Head of caudate nucleus (tissue), 42 donors: ENCODE measurements at regions not wholly inside any gene's neighbourhood (a gene's known extent, or its start where the extent isn't known, plus 50 kb on each side); places are given as distances from the start of the nearest gene placed in this dataset.

Source experiments
- DNase-seq, 42 donors: peaks; one replicate each; pipeline versions ENCODE4 v3.0.0 to v3.0.0-alpha.2; 2020 to 2021; ENCODE audit warnings: mixed read lengths in 7 of 42
- intact Hi-C: fragments of 100-400 bp; cut with DNase I; formaldehyde crosslinking; loops from one replicate; pipeline ENCODE4 v1.15.0; 2022

DNA sequence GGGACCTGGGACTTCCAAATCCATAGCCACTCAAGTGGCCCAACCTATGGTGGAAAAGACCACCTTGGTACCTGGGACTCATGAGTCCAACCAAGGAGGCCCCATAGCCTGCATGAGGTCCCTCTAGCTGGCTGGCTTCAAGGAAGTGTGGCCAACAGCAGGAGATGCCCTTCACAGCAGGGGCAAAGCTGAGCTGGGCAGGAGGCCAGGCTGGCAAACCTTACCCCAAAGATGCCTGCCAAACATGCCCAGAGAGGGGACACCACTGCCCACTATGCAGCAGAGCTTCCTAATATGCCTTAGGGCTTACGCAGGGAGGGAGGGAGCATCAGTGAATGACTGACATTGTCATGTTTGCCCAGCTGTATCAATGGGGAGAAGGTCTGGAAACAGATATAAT is 188.0 kb upstream of the GLI2 start:
- DNase-seq: no peak
- intact Hi-C loops: no loop called here

DNA sequence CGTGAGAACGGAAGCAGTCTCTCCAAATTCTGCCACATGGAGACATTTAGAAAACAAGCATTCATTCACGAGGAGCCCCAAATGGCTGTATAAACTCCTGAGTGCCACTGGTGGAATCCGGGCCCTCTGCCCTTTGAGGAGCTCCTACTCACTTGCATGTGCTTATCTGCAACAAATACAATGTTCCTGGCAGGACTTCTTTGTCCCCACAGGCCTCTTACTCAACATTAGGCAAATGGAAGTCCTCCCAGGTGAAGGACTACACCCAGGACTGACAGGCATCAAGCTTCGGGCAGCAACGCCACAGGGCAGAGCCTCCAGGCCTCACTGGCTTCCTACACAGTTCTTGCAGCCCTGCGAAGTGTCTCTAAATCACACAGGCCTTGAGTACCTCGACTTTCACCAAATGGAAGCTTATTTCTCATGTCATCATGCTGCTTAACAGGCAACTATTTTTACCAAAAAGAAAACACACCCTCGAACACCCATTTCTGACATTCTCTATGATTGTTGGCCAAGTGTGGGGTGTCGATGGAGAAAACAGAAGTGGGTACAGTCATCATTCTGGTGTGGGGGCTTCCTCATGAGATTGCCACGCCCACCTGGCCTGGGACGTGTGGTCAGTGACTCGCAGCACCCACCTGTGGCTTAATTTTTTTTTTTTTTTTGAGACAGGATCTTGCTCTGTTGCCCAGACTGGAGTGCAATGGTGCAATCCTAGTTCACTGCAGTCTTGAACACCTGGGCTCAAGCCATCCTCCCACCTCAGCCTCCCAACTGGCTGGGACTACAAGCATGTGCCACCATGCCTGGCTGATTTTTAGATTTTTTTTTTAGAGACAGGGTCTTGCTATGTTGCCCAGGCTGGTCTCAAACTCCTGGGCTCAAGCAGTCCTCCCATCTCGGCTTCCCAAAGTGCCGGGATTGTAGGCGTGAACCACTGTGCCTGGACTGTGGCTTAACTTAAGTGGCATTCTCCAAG is 186.8 kb upstream of the GLI2 start:
- intact Hi-C loops: no loop called here
- DNase-seq: no peak

DNA sequence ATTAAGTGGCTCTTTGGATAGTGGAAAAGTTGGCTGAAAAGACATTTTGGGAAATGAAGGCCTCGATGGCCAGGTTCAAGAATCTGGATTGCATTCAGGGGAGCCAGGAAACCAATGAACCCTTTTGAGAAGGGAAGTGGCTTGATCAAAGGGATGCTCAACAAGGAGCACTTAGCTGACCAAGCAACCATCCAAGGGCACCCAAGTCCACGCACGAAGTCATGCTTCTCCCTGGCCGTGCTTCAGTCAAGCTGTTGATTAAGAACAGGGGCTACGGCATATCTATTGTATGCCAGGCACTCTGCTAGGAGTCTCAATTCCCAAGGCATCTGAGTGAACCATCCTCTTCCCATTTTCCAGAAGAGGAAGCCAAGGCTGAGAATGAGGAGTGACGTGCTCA is 185.8 kb upstream of the GLI2 start:
- no peak for DNase-seq
- intact Hi-C loops: no loop called here

DNA sequence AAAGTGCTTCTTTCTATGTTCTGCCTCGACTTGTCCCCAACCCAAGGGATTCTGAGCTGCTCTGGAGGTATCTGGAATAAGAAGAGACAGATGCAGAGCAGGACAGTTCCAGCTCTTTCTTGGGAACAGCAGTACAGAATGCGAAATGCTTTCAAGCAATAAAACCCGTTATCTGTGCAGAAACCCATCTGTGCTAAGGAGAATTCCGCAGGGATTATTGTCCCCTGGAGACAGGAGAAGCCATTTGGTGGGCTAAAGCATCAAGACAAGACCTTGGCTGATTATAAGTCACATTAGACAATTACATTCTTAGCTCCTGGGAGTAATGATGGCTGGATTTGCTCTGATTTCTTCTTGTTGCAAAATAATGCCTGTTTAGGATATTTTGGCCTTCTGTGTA is 185.4 kb upstream of the GLI2 start:
- no peak for DNase-seq
- intact Hi-C loops: no loop called here

DNA sequence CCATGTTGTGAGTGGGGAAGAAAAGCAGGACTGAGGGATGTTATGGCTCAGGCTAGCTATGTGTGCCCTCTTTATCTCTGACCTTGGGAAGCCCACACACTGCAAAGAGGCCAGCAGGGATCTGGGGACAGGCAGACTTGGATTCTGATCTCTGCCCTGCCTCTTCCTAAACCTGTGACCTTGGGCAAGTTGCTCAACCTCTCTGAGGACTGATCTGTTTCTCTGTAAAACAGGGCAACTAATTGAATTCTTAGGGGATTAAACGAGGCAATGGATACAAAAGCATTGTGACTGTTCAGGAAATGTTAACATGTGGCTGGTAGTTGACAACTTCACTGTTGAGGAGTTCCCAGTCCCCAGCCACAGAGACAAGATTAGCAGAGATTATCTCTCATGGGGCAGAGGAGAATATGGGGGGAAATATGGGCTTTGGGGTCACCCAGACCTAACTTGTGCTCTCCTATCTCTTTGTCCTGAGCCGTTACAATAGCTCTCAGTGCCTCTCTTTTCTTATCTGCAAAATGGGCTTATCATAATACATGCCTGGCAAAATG is 184.7 kb upstream of the GLI2 start:
- intact Hi-C loops: no loop called here
- DNase-seq: no peak

DNA sequence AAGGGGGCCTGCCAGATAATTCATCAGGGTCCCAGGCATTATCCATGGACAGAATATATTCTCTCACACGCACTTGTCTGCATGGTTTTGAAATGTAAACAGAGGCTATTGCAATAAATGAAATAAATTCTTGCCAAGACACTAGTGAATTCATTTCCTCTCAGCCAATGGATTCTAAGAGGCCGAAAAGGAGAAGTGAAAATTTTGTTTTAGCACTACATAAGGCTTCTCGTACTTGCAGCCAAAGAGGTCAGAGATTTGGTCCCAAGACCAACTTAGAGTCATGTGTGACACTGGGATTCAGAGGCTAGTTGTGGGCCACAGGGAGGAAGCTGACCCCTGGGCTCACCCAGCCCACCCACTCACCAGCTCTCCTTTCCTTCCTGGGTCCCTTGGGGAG is 184.1 kb upstream of the GLI2 start:
- intact Hi-C loops: no loop called here
- no peak for DNase-seq

DNA sequence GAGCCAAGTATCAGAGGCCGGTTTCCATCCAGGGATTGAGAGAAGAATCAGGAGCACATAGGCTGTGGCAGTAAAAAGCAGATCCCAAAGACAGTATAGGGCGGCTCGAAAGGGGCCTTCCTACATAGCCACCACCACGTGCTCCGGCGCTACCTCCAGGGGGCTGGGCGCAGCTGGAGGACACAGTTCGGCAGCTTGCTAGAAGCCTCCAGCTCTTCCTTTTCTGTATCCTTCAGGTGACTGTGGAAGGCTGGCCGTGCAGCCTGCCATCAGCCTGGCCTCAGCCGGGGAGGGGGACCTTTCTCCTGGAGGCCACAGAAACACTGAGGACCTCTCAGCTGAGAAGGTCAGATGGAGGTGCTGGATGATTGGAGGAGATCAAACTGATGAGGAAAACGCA is 183.6 kb upstream of the GLI2 start:
- intact Hi-C loops: no loop called here
- DNase-seq: no peak

DNA sequence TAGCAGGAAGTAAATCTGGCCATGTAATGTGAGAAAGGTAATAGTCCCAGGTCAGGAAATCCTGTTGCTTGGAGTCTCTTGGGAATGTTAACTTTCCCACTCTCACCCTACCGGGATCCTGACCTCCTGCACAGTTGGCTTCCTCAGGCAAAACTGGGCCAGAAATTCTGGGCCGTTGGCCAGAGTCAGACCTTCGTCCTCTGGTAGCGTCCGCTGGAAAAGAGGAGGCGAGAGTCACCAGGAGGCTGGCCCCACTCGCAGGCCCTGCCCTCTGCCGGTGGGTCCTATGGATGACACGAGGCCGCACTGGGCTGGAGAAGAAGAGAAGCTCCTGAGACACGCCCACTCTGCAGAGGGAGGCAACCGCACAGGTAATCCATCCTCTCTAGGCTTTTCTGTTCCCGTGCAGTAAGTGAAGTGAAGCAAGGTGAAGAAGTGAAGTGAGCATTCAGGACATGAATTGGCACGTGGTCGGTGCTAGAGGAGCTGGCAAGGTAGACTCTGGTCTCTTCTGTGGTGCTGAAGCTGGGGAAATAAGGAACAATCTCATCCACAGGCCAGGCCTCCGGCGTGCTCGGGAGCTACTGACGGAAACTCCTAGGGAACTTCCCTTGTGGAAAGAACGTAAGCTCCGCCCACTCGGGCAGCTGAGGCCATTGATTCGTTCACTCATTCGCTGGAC is 182.7 kb upstream of the GLI2 start:
- intact Hi-C loops: no loop called here
- DNase-seq: peak in 41 of 42 donors; percentile 17 to 81 (median 60)

DNA sequence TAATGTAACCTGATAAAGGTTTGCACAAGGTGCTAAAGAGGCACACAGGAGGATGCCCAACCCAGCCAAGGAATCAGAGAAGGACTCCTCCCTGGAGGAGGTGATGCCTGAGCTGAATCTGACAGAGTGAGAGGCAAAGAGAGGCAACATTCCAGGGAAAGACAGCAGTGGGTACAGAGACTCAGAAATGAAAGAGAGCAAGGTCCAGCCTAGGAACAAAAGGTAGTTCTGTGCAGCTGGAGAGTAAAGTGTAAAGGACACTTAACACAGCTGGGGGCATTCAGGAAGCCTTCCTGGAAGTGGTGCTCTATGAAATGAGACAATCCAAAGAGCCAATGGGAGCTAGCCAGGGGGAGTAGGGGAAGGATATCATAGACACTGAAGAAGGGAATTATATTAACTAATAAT is 181.0 kb upstream of the GLI2 start:
- no peak for DNase-seq

DNA sequence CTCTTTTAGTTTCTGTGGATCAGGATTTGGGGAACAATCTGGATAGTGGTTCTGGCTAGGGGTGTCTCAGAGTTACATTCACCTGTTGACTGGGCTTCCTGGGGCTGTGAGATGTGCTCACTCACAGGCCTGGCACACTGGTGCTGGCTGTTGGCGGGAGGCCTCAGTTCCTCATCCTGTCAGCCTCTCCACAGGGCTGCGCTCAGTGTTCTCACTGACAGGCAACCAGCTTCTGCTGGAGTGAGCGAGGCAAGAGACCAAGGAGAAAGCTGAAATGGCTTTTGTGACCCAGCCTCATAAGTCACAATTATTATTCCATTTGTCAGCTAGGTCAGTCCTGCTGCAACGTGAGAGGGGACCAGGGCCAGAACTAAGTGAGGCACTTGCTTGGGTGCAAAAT is 180.6 kb upstream of the GLI2 start:
- intact Hi-C loops: no loop called here

More for the DNA sequence above, 181.0 kb upstream of the GLI2 start:
- intact Hi-C loops: no loop called here

DNA sequence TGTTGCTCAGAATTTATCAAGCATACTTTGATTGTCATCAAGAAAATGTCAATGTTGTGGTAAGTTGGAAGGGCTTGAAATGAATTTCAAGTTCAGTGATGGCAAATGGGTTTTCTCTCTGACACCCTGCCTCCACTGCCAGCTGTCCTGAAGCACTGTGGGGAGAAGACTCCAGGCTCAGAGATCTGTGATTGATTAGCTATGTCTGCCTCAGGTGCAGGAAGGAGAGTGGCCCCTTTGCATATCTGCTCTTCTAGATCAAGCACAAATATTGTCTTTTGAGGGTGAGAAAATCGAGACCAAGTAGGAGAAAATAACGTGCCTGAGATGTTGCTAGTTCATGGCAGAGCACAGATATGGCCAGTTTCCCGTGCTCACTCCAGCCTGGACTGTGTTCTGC is 178.8 kb upstream of the GLI2 start:
- intact Hi-C loops: no loop called here
- no peak for DNase-seq

More for the DNA sequence above, 180.6 kb upstream of the GLI2 start:
- no peak for DNase-seq

DNA sequence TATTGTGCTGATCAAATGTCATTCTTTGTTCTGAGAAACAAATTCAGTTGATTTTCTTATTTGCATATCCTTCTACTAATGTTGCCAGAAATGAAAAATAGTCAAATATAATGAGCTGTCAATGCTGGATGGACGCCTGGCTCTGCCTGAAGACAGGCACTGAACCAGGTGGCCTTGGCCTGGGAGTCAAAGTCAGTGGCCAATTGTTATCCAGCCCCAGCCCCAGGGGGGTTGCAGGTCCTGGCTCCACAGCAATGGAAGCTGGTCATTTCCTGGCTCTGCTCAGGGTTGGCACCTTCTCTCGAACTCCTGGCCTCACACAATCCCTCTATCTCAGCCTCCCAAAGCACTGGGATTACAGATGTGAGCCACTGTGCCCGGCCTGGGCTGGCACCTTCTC is 176.8 kb upstream of the GLI2 start:
- intact Hi-C loops: no loop called here
- no peak for DNase-seq

DNA sequence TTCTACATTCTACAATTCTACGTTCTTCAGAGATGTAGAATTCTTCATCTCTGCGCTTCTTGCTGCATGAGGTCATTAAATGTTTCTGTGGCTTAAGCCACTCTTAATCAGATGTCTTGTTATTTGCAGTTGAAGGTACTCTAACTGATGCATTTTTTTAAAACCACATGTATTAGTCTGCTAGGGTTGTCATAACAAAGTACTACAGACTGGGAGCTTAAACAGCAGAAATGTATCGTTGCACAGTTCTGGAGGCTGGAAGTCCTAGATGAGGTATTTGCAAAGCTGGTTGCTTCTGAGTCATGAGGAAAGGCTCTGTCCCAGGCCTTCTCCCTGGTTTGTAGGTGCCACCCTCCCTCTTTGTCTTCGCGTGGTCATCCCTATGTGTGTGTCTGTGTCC is 176.3 kb upstream of the GLI2 start:
- no peak for DNase-seq
- intact Hi-C loops: no loop called here

DNA sequence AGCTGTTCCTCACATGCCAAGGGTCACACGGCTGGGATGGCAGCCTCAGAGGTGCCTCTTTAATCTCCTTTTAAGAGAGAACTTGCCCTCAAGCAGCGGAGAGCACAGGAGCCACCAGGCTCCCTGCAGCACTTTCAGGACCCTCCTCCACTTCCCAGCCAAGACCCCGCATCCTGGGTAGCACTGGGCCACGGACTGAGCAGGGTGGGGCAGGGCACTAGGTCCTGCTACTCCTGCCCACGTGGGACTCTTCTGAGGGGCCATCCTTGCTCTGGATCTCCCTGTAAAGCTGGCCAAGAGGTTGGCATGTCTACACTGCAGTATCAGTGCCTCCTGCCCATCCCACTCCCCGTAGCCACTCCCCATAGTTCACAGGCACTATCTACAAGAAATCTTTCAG is 175.3 kb upstream of the GLI2 start:
- intact Hi-C loops: no loop called here
- no peak for DNase-seq

DNA sequence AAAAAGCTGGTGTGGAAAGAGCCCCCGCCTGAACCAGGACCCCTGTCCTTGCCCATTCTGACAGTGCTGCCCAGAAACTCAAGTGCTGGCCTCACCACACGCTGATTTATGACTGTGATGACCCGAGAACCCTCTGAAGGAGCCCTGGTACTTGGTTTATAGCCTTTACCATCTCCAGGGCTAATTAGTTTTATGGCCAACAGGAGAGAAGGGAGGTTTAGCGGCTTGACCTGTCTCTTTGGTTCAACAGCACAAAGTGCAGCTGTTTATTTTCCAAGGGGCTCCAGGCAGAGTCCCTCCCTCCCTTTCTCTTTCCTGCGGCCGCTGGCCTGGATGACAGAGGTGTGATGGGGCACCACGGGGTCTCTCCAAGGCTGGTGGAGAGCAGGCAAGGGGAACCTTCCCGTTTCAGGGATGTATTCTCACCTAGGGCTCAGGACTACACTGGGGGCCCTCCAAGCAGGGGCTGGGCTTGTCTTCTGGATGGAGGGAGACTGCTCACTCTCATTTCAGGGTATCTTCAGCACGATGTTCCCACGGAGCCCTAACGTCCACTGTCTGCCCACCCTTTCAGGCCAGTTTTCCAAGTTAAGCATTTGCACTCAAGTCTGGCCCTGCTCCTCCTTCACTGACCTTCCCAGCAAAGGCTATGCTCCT is 174.2 kb upstream of the GLI2 start:
- DNase-seq: no peak
- intact Hi-C loops: no loop called here

DNA sequence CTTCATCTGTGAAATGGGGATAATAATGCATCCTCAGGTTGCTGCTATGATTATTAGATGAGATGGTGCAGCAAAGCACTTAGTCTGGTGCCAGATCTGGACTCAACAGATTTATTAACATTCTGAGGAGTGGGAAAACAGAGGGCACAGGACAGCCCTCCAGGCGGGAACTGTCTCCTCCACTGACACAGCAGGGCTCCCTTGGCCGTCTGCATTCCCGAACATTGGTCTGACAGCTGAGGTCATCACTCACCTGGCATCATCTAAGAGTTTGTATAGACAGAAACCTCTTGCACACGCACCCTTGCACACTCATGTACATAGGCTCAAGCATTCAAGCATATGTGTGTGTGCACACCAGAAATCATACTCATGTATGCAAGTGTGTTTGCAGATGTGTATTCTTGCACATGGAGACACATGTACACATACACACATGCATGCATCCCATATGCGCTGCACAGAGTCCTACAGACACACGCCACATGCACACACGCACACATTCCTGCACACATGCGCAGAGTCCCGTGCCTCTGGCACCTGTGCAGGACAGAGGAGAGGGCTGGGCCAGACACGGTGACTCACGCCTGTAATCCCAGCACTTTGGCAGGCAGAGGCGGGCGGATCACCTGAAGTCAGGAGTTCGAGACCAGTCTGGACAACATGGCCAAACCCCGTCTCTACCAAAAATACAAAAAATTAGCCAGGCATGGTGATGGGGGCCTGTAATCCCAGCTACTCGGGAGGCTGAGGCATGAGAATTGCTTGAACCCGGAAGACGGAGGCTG is 173.3 kb upstream of the GLI2 start:
- no peak for DNase-seq
- intact Hi-C loops: no loop called here

DNA sequence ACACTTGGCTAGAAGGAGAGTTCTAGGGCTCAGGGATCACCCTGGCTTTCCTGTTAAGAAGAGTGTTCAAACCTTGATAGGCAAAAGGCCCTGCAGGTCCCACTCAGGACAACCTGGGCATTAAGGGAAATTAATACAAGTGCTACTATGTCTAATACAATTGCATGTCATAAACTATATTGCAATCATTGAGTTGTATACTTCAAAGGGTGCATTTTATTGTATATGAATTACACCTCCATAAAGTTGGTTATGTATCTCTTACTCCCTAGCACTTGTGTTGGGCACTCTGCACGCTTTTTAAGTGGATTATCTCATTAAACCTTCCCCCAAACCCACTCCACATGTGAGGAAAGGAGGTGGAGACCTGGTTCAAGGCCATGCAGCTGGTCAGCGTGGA is 172.1 kb upstream of the GLI2 start:
- no peak for DNase-seq
- intact Hi-C loops: no loop called here

DNA sequence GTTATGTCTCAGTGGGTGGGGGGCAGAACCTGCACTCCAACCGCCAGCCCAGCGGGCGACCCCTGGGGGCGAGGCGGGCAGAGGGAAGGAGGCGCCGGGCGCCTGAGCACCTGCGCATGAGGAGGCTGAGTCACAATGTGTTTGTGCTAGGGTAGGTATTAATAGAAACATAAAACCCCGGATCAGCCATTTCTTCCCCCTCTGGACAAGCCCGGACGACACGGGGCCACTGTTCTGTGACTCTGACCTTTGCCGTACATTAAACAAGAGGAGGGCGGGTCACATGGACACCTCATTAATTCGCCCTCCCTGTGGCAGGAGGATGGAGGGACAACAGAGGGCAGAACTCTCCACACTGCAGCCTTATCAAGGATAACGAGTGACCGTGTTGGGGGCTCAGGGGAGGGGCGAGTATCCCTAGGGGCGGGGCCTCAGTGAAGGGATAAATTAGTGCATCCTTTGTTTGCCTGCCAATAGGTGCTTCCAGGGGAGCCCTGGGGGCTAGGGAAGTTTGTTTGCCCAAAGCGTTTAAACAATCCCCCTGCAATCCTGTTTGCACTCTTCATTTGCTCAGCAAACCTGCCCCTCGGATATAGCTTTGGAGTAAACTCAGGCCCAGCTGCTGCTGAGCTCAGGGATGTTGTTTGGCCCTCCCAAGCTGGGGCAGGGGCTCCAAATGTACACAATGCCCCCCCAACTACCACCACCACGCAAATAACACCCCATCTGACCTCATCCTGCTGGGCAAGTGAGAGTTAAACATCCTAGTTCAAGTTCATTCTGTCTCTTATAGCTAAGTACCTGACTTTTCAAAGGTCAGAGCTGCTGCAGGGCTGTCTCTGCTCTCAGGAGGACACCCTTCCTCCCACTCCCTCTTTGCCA is 171.2 kb upstream of the GLI2 start:
- intact Hi-C loops: no loop called here
- no peak for DNase-seq
